BLaER1 (cell line): ENCODE measurements at regions not wholly inside any gene's neighbourhood (a gene's known extent, or its start where the extent isn't known, plus 50 kb on each side); places are given as distances from the start of the nearest gene placed in this dataset.
"Not testable (repeated sequence)": the region's sequence is repeated elsewhere in the genome, so short reads cannot be mapped to it uniquely, and the experiment has no call there.

ENCODE experiments used
- H3K27ac ChIP-seq: shearing (Covaris generic); formaldehyde crosslinking; 2 replicates; pipeline ENCODE4 v1.8.1; 2022
- H3K27me3 ChIP-seq: shearing (Covaris generic); formaldehyde crosslinking; 2 replicates; pipeline ENCODE4 v1.8.1; 2022
- H3K36me3 ChIP-seq: shearing (Covaris generic); formaldehyde crosslinking; 2 replicates; pipeline ENCODE4 v1.8.1; 2022
- H3K4me1 ChIP-seq: shearing (Covaris generic); formaldehyde crosslinking; 2 replicates; pipeline ENCODE4 v1.8.1; 2022
- H3K4me2 ChIP-seq: shearing (Covaris generic); formaldehyde crosslinking; 2 replicates; pipeline ENCODE4 v1.8.1; 2022
- H3K4me3 ChIP-seq: shearing (Covaris generic); formaldehyde crosslinking; 2 replicates; pipeline ENCODE4 v1.8.1; 2022
- H3K9ac ChIP-seq: shearing (Covaris generic); formaldehyde crosslinking; 2 replicates; pipeline ENCODE4 v1.8.1; 2022
- H3K9me3 ChIP-seq: shearing (Covaris generic); formaldehyde crosslinking; 2 replicates; pipeline ENCODE4 v1.8.1; 2022
- H4K20me1 ChIP-seq: shearing (Covaris generic); formaldehyde crosslinking; 2 replicates; pipeline ENCODE4 v1.8.1; 2022
- Cebpa-rat ChIP-seq: shearing (Covaris generic); IDR thresholded peaks from 2 replicates; pipeline ENCODE4 v1.8.1; 2022

DNA sequence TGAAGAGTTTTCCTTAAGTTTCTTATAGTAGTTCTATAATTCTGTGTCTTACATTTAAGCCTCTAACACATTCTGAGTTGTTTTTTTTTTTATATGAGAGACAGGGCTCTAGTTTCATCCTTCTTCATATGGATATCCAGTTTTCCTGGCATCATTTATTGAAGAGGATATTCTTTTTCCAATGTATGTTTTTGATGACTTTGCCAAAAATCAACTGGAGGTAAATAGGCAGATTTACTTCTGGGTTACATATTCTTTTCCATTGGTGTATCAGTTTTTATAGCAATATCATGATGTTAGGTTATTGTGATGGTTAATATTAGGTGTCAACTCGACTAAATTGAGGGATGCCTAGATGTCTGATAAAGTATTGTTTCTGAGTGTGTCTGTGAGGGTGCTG, 650.7 kb upstream of the GRID2 start:
- Histone ChIP-seq H3K27ac (no peak overlapping the region), H4K20me1 (no peaks in the 10 kb centered on the region), H3K4me2 (no peak overlapping the region), H3K9ac (no peak overlapping the region), H3K27me3 (no peaks in the 10 kb centered on the region), H3K9me3 (no peaks in the 10 kb centered on the region), H3K4me3 (no peak overlapping the region), H3K36me3 (no peaks in the 10 kb centered on the region), H3K4me1 (no peaks in the 10 kb centered on the region)
- TF ChIP-seq Cebpa-rat, result no peak

DNA sequence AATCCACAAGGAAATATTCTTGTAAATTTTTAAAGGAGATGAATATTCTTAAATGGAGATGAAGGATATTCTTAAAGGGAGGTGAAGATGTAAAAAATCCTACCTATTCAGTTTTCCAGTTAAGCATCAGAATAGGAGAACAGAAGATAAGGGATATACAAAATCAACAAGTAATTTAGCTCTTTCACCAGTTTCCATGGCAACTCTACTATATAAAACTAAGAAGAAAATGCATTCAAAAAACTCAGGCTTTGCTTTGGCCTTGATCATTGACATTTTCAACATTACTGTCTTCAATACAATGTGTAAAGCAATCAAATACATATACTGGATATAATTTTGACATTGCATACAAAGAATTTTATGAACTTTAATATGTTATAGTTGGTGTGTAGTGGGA, 622.7 kb upstream of the GRID2 start:
- H3K27ac ChIP-seq, result no peak overlapping the region
- peaks cover 10% of the 10 kb centered on the region; the same call in 1 of the 2 replicates for H3K9me3 ChIP-seq
- H3K36me3 ChIP-seq, result no peaks in the 10 kb centered on the region
- H3K9ac ChIP-seq, result no peak overlapping the region
- no peaks in the 10 kb centered on the region for H3K27me3 ChIP-seq
- peaks cover 10% of the 10 kb centered on the region for H3K4me1 ChIP-seq
- H3K4me3 ChIP-seq, result no peak overlapping the region
- TF ChIP-seq Cebpa-rat, result no peak
- no peak overlapping the region for H3K4me2 ChIP-seq
- no peaks in the 10 kb centered on the region for H4K20me1 ChIP-seq

DNA sequence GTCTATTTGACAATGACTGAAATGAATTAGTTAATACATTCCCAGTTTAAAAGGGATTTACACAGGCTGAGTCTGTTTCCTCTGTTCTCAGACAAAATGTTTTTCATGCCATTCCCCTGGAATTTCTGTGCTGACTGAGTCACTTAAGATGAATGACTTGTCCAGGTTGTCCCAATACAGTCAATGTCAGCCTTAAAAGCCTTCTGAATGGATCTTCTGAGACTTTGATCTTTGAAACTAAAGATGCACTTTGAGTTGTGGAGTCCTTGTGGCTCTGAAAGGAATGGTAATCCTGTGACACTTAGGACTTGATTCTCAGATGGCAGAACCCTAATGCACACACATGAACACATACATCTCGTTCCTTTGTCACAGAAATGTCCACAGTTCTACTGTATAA, 622.2 kb upstream of the GRID2 start:
- H3K4me1 ChIP-seq, result peaks cover 10% of the 10 kb centered on the region
- H4K20me1 ChIP-seq, result no peaks in the 10 kb centered on the region
- TF ChIP-seq Cebpa-rat, result no peak
- H3K4me2 ChIP-seq, result no peak overlapping the region
- no peak overlapping the region for H3K4me3 ChIP-seq
- no peak overlapping the region for H3K27ac ChIP-seq
- no peaks in the 10 kb centered on the region for H3K36me3 ChIP-seq
- no peaks in the 10 kb centered on the region for H3K27me3 ChIP-seq
- peaks cover 10% of the 10 kb centered on the region; the same call in 1 of the 2 replicates for H3K9me3 ChIP-seq
- no peak overlapping the region for H3K9ac ChIP-seq

DNA sequence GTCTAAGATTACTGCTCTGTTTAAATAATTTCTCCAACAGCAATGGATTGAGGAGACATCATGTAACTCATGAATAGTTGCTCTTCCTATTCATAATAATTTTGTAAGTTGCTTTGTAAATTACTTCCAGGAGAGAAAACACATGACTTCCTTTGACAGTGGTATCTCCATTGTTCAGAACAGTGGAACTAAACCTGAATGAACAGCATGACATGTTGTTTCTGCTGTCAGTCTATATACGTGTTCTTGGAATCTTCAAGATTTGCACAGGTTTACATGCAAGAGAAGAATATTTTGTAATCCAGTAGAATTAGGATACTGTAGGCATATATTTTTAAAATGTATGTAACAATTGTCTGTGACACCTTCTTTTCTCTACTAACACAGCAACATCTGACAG, 618.8 kb upstream of the GRID2 start:
- Histone ChIP-seq H3K4me3 (no peak overlapping the region), H3K27ac (no peak overlapping the region), H3K36me3 (no peaks in the 10 kb centered on the region), H4K20me1 (no peaks in the 10 kb centered on the region), H3K4me2 (no peak overlapping the region), H3K9me3 (no peaks in the 10 kb centered on the region), H3K9ac (no peak overlapping the region), H3K27me3 (no peaks in the 10 kb centered on the region), H3K4me1 (peaks cover 8% of the 10 kb centered on the region)
- no peak for TF ChIP-seq Cebpa-rat

DNA sequence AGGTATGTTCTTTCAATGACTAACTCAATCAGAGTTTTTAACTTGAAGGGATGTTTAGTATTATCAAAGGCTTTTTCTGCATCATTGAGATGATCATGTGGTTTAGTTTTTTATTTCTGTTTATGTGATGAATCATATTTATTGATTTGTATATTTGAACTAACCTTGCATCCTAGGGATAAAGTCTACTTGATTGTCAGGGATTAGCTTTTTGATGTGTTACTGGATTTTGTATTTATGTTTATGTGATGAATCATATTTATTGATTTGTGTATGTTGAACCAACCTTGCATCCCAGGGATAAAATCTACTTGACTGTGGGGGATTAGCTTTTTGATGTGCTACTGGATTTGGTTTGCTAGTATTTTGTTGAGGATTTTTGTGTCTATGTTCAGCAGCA, 615.4 kb upstream of the GRID2 start:
- Histone ChIP-seq H4K20me1 (no peaks in the 10 kb centered on the region), H3K9me3 (no peaks in the 10 kb centered on the region), H3K4me3 (no peak overlapping the region), H3K36me3 (no peaks in the 10 kb centered on the region), H3K4me1 (no peaks in the 10 kb centered on the region), H3K4me2 (no peak overlapping the region), H3K9ac (no peak overlapping the region), H3K27me3 (no peaks in the 10 kb centered on the region), H3K27ac (no peak overlapping the region)
- TF ChIP-seq Cebpa-rat, result no peak

DNA sequence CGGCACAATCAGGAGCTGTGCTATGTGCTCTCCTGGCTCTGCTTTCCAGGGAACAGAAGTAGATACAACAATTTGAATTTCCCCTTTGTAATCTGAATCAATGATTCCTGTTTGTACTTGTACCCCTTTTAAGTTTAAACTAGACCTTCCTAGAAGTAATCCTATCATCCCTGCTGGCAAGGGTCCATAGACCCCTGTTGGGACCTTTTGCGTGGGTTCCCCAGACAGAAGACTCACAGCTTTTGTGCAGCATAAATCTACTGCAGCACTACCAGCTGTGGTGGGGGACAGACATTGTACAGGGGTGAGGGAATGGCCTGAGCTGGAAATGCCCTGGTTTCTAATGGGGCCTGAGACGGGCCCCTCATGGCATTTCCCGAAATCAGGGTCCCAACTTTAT, 604.1 kb upstream of the GRID2 start:
- H3K36me3 ChIP-seq, H3K27ac ChIP-seq, H3K4me3 ChIP-seq, H3K4me1 ChIP-seq, H3K9ac ChIP-seq, H3K9me3 ChIP-seq, H3K4me2 ChIP-seq, H4K20me1 ChIP-seq, H3K27me3 ChIP-seq: not testable (repeated sequence)

DNA sequence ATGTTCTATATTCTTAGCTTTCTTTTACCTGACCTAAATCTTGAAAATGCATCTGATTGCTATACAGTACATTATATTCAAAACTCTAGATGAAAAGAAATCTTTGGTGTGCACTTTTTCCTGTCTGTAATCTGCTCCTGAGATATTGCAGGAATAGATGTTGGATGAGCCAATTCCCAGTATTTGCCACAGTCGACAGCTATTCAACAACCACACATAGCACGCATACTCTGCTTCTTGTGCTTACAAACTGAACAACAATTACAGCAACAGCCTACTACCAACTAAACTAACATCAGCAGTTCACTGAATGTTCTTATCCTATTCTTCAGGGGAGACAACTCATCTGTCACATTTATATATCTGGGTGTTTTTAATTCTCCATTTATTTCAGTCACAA, 573.9 kb upstream of the GRID2 start:
- no peak for TF ChIP-seq Cebpa-rat
- no peaks in the 10 kb centered on the region for H3K9me3 ChIP-seq
- H3K9ac ChIP-seq, result no peak overlapping the region
- no peak overlapping the region for H3K4me2 ChIP-seq
- H3K4me3 ChIP-seq, result no peak overlapping the region
- H4K20me1 ChIP-seq, result no peaks in the 10 kb centered on the region
- no peak overlapping the region for H3K27ac ChIP-seq
- no peaks in the 10 kb centered on the region for H3K27me3 ChIP-seq
- no peaks in the 10 kb centered on the region for H3K4me1 ChIP-seq
- no peaks in the 10 kb centered on the region for H3K36me3 ChIP-seq

DNA sequence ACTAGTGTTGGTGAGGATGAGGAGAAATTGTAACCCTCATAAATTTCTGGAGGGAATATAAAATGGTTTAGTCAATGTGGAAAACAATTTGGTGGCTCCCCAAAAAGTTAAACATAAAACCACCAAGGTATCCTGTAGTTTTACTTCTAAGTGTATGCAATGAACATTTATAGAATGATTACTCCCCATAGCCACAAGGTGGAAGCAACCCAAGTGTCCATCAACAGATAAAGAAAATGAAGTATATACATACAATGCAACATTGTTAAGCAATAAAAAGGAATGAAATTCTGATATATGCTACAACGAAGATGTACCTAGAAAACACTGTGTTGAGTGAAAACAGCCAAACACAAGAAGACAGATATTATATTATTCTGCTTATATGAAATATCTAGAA, 569.1 kb upstream of the GRID2 start:
- H3K36me3 ChIP-seq, result no peaks in the 10 kb centered on the region
- no peaks in the 10 kb centered on the region for H4K20me1 ChIP-seq
- H3K9me3 ChIP-seq, result no peaks in the 10 kb centered on the region
- no peak for TF ChIP-seq Cebpa-rat
- no peaks in the 10 kb centered on the region for H3K27me3 ChIP-seq
- H3K4me1 ChIP-seq, result no peaks in the 10 kb centered on the region
- no peak overlapping the region for H3K4me2 ChIP-seq
- no peak overlapping the region for H3K9ac ChIP-seq
- H3K4me3 ChIP-seq, result no peak overlapping the region
- H3K27ac ChIP-seq, result no peak overlapping the region

DNA sequence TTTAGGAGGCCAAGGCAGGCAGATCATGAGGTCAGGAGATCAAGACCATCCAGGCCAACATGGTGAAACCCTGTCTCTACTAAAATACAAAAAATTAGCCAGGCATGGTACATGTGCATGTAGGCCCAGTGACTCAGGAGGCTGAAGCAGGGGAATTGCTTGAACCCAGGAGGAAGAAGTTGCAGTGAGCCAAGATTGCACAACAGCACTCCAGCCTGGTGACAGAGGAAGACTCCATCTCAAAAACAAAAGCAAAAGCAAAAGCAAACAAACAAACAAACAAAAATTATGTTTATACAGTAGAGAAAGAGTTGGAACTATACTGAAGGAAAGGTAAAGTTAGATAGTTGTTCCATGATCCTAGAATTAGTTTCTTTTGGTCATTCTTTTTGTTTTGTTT, 564.9 kb upstream of the GRID2 start:
- not testable (repeated sequence) for H3K9me3 ChIP-seq, H3K4me3 ChIP-seq, H3K27ac ChIP-seq, H3K36me3 ChIP-seq, H4K20me1 ChIP-seq, H3K9ac ChIP-seq, H3K27me3 ChIP-seq, H3K4me1 ChIP-seq, H3K4me2 ChIP-seq

DNA sequence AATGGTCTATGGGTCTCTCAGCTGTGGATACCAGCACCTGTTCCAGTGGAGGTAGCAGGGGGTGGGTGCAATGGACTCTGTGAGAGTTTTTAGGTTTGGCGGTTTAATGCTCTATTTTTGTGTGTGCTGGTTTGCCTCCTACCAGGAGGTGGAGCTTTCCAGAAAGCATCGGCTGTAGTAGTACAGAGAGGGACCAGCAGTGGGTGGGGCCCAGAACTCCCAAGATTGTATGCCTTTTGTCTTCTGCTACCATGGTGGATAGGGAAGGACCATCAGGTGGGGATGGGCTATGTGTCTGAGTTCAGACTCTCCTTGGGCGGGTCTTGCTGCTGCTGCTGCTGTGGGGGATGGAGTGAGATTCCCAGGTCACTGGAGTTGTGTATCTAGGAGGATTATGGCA, 557.2 kb upstream of the GRID2 start:
- no peaks in the 10 kb centered on the region for H3K27me3 ChIP-seq
- H3K36me3 ChIP-seq, result no peaks in the 10 kb centered on the region
- H3K27ac ChIP-seq, result no peak overlapping the region
- no peak overlapping the region for H3K9ac ChIP-seq
- H4K20me1 ChIP-seq, result no peaks in the 10 kb centered on the region
- H3K4me1 ChIP-seq, result no peaks in the 10 kb centered on the region
- H3K4me3 ChIP-seq, result no peak overlapping the region
- no peak overlapping the region for H3K4me2 ChIP-seq
- H3K9me3 ChIP-seq, result no peaks in the 10 kb centered on the region
- no peak for TF ChIP-seq Cebpa-rat

DNA sequence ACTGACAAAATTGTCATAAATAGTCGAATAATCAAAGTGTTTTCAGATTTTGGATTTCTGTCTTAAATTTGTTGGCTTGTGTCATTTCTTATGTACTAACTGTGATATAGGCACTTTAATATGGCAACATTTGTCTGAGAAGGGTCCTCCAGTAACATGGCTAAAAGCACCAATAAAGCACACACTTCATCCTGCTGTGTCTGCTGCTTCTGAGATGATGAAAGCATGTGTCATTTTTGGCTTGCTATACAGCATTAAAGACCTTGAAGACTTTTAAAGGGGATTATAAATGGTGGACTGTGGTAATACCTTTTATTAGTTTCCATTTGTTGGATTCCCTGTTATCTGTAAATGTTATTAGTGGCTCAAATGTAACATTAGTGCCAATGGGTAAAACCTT, 551.8 kb upstream of the GRID2 start:
- H3K4me1 ChIP-seq, result peaks cover 17% of the 10 kb centered on the region
- H3K27me3 ChIP-seq, result no peaks in the 10 kb centered on the region
- H3K4me3 ChIP-seq, result no peak overlapping the region
- H3K27ac ChIP-seq, result no peak overlapping the region
- no peaks in the 10 kb centered on the region for H3K9me3 ChIP-seq
- no peaks in the 10 kb centered on the region for H3K36me3 ChIP-seq
- H3K4me2 ChIP-seq, result no peak overlapping the region
- TF ChIP-seq Cebpa-rat, result no peak
- H4K20me1 ChIP-seq, result no peaks in the 10 kb centered on the region
- no peak overlapping the region for H3K9ac ChIP-seq
